ENCODE measurements at regions not wholly inside any gene's neighbourhood (a gene's known extent, or its start where the extent isn't known, plus 50 kb on each side); places are given as distances from the start of the nearest gene placed in this dataset.

DNA sequence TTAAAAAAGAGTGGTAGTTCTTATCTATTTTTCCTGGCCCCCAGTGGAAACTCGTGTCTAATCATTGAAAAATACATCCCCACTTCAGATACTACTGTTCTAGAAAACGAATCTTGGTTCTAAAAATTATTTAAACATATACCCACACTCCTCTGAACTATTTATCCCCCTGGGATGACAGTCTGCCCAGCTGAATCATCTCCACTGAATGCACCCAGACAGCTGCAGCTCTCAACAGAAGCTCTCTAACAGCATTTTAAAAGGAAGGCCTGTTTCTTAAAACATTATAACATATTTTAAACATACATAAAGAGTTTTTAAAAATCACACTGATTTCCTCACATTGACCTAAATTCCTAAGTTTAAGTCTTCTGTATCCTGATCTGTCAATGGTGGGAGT, 544.6 kb upstream of the PHF14 start:
- H3K27ac ChIP-seq = no peak overlapping the region
- no peaks in the 10 kb centered on the region for H3K27me3 ChIP-seq
- no peak overlapping the region for H3K4me3 ChIP-seq
- intact Hi-C loops (cut with DNase I) = no loop called here
- H3K9me3 ChIP-seq = no peaks in the 10 kb centered on the region
- DNase-seq (ENCODE audit: extremely low spot score in 2 of 2) = no peak
- H3K4me1 ChIP-seq = no peaks in the 10 kb centered on the region
- no peaks in the 10 kb centered on the region for H3K36me3 ChIP-seq
- no peak for TF ChIP-seq POLR2A (IDR thresholded peaks at IDR 0.05)
- no peak for TF ChIP-seq POLR2AphosphoS5 (IDR thresholded peaks at IDR 0.05; ENCODE audit: insufficient read depth in 1 of 2, low read depth in 1 of 2)
- TF ChIP-seq, protein P1, sequence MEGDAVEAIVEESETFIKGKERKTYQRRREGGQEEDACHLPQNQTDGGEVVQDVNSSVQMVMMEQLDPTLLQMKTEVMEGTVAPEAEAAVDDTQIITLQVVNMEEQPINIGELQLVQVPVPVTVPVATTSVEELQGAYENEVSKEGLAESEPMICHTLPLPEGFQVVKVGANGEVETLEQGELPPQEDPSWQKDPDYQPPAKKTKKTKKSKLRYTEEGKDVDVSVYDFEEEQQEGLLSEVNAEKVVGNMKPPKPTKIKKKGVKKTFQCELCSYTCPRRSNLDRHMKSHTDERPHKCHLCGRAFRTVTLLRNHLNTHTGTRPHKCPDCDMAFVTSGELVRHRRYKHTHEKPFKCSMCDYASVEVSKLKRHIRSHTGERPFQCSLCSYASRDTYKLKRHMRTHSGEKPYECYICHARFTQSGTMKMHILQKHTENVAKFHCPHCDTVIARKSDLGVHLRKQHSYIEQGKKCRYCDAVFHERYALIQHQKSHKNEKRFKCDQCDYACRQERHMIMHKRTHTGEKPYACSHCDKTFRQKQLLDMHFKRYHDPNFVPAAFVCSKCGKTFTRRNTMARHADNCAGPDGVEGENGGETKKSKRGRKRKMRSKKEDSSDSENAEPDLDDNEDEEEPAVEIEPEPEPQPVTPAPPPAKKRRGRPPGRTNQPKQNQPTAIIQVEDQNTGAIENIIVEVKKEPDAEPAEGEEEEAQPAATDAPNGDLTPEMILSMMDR (IDR thresholded peaks at IDR 0.05) = no peak

DNA sequence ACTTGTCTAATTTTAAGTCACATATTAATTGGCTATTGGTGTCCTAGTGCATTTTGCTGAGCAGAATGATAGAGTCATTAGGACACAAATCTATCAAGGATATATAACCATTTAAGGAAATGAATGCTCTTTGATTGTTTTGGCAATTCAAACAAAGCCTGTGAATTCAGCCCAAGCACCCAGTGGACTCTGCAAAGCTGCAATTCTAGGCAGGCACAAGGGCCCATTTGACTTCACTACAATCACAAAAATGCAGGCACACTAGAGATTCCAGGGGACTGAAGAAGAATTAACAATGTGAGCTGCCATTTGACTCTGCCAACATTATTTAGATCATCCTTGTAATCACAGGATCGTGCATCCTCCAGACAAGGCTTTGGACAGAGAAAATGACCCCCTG, 544.2 kb upstream of the PHF14 start:
- Histone ChIP-seq H3K4me3 (no peak overlapping the region), H3K4me1 (no peaks in the 10 kb centered on the region), H3K9me3 (no peaks in the 10 kb centered on the region), H3K27me3 (no peaks in the 10 kb centered on the region), H3K27ac (no peak overlapping the region), H3K36me3 (no peaks in the 10 kb centered on the region)
- DNase-seq (ENCODE audit: extremely low spot score in 2 of 2) = no peak
- intact Hi-C loops (cut with DNase I) = no loop called here
- TF ChIP-seq, protein P1 (IDR thresholded peaks at IDR 0.05) = no peak
- TF ChIP-seq POLR2A (IDR thresholded peaks at IDR 0.05) = no peak
- TF ChIP-seq POLR2AphosphoS5 (IDR thresholded peaks at IDR 0.05; ENCODE audit: insufficient read depth in 1 of 2, low read depth in 1 of 2) = no peak

DNA sequence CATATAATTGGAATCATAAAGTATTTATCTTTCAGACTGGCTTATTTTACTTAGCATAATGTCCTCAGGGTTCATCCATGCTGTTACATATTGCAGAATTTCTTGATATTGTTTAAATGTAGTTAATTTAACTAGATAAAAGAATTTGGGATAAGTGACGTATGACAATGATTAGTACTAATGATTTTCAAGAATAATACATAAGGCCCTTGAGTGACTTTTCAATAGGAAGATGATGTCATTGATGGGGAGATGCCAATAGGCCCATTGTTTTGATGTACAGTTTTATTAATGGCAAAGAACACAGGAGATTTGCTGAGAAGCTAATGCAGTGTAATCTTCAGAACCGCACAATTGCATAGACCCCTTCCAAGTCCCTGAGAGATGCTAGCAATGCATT, 537.4 kb upstream of the PHF14 start:
- no peaks in the 10 kb centered on the region for H3K4me1 ChIP-seq
- no peaks in the 10 kb centered on the region for H3K9me3 ChIP-seq
- H3K27ac ChIP-seq = no peak overlapping the region
- no peaks in the 10 kb centered on the region for H3K36me3 ChIP-seq
- TF ChIP-seq POLR2A (IDR thresholded peaks at IDR 0.05) (no peak), POLR2AphosphoS5 (IDR thresholded peaks at IDR 0.05; ENCODE audit: insufficient read depth in 1 of 2, low read depth in 1 of 2) (no peak)
- TF ChIP-seq, protein P1 (IDR thresholded peaks at IDR 0.05) = no peak
- no peak overlapping the region for H3K4me3 ChIP-seq
- H3K27me3 ChIP-seq = no peaks in the 10 kb centered on the region
- intact Hi-C loops (cut with DNase I) = no loop called here
- DNase-seq (ENCODE audit: extremely low spot score in 2 of 2) = no peak

DNA sequence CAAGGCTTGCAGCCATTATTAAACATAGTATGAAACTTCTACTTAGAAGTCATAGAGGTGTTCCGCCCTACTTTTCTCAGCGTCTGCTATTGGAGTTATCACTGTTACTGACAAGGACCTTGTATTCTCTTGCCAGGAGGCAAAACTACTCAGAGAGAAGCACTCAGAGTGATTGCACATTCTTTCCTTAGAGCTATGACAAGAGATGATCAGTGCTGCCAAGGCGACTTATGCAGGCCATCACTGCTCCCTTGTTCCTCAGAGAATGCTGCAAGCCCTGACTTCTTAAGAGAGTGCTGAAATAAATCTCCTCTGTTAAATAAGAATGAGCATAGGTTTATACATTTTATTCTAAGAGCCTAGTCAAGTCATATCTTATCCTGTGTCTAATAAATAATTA, 534.6 kb upstream of the PHF14 start:
- no peaks in the 10 kb centered on the region for H3K9me3 ChIP-seq
- DNase-seq (ENCODE audit: extremely low spot score in 2 of 2) = no peak
- H3K27ac ChIP-seq = no peak overlapping the region
- no peaks in the 10 kb centered on the region for H3K27me3 ChIP-seq
- no peaks in the 10 kb centered on the region for H3K36me3 ChIP-seq
- intact Hi-C loops (cut with DNase I) = no loop called here
- no peak overlapping the region for H3K4me3 ChIP-seq
- TF ChIP-seq POLR2AphosphoS5 (IDR thresholded peaks at IDR 0.05; ENCODE audit: insufficient read depth in 1 of 2, low read depth in 1 of 2) (no peak), POLR2A (IDR thresholded peaks at IDR 0.05) (no peak)
- TF ChIP-seq, protein P1 (IDR thresholded peaks at IDR 0.05) = no peak
- H3K4me1 ChIP-seq = no peaks in the 10 kb centered on the region

DNA sequence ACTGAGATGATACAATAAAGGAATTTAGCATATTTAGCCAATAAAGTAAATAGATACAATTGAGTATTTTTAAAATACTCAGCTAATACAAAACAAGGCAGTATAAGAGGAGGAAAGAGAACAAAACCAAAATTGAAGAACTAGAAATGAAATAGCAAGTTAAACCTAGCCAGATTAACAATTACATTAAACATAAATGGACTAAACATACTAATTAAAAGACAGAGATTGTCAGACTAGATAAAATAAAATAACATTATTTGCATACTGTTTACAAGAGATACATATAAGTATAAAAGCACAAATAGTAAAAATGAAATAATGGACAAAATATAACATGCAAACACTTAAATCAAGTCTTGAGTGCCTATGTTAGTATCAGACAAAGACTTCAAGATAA, 517.7 kb upstream of the PHF14 start:
- TF ChIP-seq POLR2AphosphoS5 (IDR thresholded peaks at IDR 0.05; ENCODE audit: insufficient read depth in 1 of 2, low read depth in 1 of 2) (no peak), POLR2A (IDR thresholded peaks at IDR 0.05) (no peak)
- TF ChIP-seq, protein P1 (IDR thresholded peaks at IDR 0.05) = no peak
- H3K9me3 ChIP-seq = no peaks in the 10 kb centered on the region
- no peaks in the 10 kb centered on the region for H3K27me3 ChIP-seq
- DNase-seq (ENCODE audit: extremely low spot score in 2 of 2) = no peak
- H3K36me3 ChIP-seq = no peaks in the 10 kb centered on the region
- no peak overlapping the region for H3K27ac ChIP-seq
- no peak overlapping the region for H3K4me3 ChIP-seq
- H3K4me1 ChIP-seq = no peaks in the 10 kb centered on the region
- intact Hi-C loops (cut with DNase I) = no loop called here
